HG03432 (cell line): ENCODE measurements at regions not wholly inside any gene's neighbourhood (a gene's known extent, or its start where the extent isn't known, plus 50 kb on each side); places are given as distances from the start of the nearest gene placed in this dataset.
"Not testable (repeated sequence)": the region's sequence is repeated elsewhere in the genome, so short reads cannot be mapped to it uniquely, and the experiment has no call there.

Experiments used
- ATAC-seq: cut with Tn5 transposase; IDR thresholded peaks from one replicate; pipeline ENCODE4 v1.9.1; 2021; ENCODE audit warnings: mild to moderate bottlenecking, moderate library complexity; ENCODE audit not compliant: unreplicated experiment

DNA sequence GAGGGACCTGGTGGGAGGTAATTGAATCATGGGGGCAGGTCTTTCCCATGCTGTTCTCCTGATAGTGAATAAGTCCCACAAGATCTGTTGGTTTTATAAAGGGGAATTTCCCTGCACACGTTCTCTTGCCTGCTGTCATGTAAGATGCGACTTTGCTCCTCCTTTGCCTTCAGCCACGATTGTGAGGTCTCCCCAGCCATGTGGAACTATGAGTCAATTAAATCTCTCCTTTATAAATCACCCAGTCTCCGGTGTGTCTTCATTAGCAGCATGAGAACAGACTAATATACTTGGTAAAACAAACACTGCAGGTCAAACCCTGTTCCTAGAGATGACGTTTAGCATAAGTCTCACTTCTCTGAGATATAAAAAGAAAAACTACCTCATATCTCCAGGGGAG is 148.3 kb downstream of the MATN1 start:
- ATAC-seq = no peak

DNA sequence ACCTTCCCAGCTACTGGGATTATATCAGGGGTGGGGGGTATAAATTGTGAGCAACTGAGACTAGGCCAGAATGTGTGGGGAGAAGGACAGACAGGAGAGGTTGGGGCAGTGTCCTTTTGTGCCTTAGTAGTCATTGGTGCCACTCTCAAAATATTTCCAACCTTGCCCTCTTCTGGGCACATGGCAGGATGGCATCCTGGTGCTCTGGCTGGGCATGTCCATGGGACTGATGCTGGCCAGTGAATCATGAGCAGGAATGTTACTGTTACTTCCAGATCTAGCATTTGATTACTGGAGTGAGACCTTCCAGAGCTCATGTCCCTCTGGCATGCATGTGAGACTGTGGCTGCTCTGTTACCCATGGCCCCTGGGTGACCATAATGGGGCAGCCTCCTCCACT is 151.2 kb downstream of the MATN1 start:
- no peak for ATAC-seq

DNA sequence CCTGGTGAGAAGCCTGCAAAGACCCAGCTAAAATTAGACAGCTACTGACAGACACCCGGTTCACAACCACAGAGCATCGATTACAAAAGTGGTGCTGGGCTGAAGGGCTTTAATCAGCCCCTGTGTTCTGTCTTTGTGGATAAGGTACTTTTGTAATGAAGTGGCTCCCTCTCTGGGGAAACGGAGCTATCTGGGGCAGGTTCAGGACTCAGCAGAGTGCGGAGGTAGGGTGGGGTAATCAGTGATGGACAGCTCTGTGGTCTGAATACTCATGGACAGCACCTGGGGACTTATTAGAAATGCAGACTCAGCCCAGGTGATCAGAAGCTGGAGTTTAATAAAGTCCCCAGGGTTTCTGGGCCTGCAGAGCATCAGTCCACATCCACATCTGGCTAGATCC is 152.0 kb downstream of the MATN1 start:
- ATAC-seq = no peak

DNA sequence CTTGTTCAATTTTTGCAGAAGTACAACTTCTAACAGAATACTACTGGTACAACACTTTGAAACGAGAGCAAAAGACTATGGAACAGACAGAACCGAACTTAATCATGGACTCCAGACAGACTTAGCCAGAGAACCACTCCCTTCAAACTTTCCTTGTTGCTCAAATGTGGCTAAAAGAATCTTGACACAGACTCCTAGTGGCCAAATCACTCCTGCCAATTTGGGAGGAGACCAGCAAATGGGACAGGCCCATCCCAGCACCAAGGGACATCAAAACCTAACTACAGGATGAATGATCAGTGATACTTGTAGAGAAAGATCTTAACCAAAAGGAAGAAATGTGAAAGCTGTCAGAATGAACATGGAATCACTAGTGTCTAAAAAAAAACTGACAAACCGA is 154.0 kb downstream of the MATN1 start:
- no peak for ATAC-seq

DNA sequence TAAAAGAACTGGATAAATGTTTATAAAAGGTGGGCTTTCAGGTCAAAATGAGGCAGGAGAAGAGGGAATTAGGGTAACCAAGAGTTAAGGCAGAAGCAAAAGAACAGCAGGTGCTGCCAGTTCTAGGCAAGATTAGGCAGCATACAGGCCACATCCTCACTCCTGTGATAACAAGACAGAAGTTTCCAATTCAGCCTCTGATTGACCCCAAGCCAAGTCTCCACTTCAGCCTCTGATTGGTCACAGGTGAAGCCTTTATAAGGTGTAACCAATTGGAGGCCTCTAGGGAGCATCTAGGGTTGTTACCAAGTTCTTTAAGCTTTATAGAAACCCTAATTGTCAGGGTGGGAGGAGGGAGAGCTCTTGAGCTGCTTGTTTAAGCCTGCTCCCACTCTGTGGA is 160.8 kb downstream of the MATN1 start:
- no peak for ATAC-seq

DNA sequence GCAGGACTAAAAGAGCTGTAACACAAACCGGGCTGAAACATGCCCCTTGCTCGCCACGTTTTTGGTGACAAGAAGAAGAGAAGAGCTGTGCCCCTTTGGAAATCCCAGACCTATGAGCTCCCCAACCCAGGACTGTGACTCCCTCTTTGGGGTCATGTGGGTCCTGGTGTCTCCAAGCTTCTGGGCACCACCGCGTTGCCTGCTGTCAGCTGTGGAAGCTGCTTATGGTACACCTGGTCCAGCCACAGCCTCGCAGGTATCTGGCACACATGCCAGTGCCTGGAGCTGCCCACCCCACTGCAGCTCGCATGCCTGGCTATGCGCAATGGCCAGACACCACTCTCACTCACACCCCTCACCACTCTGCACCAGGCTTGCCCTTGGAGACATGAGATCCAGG is 171.8 kb downstream of the MATN1 start:
- ATAC-seq = no peak

DNA sequence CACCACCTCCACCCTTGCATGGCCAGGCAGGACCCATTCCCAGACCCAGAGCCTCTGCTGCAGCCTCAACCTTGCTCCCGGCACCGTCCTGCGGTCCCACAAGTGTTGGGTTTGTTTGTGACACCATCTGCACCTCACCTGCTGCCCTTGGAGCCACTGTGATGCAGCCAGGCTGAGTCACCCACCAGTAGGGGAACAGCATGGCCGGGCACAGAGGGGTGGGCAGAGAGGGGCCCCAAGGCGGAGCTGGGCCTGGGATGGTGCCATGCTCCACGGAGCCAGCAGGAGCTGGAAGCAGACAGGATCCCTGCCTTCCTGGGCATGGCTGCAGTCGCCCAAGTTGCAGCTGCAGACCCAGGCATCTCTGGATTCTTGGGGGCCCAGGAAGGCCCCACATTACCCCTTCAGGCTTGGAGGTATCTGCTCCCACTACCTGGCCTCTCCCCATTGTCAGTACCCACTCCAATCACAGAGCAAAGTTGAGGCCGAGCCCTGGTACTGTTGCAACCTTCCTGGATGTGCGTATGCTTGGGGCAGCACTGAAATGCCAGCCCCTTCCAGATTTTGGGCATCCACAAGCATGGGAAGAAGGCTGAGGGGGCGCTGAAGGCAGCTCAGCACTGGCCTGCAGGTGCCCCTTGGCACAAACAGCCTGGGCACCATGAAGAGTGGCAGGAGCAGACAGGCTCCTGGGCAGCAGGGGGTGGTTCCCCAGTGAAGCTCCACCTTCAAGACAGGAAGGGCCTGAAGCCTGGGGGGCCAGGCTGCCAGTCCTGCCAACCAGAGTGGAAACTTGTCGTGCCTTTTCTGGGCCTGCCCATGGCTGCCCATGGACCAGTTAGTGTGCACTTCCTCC is 172.8 kb downstream of the MATN1 start:
- ATAC-seq = no peak

DNA sequence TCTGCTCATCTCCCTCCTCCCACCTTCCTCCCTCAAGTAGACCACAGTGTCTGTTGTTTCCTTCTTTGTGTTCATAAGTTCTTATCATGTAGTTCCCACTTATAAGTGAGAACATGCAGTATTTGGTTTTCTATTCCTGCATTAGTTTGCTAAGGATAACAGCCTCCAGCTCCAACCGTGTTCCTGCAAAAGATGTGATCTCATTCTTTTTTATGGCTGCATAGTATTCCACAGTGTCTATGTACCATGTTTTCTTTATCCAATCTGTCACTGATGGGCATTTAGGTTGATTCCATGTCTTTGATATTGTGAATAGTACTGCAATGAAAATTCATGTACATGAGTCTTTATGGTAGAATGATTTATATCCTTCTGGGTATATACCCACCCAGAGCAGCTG is 173.5 kb downstream of the MATN1 start:
- ATAC-seq = not testable (repeated sequence)

DNA sequence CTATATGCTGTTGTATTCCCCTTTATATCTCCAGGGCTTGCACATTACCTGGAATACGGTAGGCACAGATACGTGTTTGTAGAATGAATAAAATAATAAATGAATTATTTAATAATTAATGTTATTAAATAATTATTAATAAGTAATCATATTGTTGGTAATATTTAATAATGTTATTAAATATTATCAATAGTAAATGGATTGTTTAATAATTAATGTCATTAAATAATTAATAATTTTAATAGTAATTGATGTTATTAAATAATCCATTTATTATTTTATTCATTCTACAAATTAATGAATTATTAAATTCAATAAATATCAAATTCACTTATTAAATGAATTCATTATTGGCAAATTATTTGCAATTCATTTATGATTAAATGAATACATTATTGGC is 175.1 kb downstream of the MATN1 start:
- ATAC-seq = no peak

DNA sequence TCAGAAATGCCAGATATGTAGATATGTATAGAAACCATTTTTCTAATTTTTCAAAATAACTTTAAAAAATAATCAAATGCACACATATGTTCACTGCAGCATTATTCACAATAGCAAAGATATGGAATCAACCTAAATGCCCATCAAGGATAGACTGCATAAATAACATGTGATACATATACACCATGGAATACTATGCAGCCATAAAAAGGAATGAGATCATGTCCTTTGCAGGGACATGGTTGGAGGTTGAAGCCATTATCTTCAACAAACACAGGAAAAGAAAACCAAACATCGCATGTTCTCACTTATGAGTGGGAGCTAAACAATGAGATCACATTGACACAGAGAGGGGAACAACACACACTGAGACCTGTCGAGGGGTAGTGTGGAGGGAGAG is 176.1 kb downstream of the MATN1 start:
- ATAC-seq = not testable (repeated sequence)

DNA sequence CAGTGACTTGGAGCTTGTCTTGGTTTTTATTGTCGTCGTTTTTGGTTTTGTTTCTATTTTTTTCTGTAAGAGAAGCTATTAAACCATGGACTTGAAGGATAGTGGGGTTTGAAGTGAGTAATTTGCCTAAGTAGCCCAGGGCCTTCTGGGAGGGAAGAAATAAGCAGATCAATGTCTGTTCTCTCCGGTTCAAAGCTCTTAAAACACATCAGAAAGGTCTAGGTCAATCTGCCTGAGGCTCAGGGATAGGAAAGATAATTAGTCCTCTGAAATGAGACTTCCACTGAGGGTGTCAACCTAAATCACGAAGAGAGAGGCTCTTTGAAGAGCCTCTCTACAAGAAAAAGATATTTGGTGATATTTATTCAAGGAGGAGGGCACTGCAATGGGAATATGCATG is 178.0 kb downstream of the MATN1 start:
- ATAC-seq = no peak

DNA sequence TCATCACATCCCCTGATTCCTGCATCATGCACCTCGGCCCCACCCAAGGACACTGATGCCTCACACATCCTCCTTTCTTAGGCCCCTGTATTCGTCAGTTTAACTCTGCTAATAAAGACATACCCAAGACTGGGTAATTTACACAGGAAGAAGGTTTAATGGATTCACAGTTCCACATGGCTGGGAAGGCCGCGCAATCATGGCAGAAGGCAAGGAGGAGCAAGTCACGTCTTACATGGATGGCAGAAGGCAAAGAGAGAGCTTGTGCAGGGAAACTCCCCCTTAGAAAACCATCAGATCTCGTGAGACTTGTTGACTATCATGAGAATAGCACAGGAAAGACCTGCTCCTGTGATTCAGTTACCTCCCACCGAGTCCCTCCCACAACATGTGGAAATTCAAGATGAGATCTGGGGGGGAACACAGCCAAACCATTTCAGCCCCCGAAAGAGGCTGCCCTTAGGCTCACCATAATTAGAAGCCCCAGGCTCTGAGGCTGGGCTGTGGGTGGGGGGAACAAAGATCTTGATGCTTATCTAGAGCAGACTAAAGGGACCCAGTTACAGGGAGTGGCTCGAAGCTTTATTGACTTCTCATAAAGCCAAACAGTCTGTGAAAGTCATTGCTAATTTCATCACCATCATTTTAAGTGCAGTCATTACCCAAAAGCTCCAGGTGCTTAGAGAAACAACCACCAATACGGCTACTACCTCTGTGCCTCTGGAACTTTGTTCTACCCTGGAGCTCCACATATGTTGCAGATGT is 181.5 kb downstream of the MATN1 start:
- no peak for ATAC-seq

DNA sequence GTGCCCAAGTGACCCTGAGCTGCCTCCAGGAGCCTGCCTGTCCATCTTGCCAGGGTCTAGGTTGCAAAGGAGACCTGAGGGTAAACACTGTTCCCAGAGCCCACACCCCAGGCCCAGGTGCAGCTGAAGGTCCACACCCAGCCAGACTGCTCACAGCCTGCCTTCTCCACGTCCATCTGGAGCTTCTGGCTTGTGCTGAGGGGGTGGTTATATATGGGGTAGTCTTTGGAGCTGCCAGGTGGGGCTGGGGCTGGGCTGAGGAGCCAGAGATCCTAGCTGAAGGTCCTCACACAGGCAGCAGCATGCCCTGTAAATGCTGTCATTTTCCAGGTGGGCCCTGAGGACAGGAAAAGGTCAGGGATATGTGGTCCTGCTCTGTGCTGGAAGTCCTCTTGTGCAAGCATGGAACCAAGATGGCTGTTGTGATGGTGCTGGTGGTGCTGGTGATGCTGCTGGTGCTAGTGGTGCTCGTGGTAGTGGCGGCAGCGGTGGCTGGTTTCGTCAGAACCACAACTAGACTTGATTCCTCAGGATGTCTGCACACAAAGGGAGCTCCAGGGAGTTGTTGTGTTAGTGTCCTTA is 182.7 kb downstream of the MATN1 start:
- no peak for ATAC-seq

DNA sequence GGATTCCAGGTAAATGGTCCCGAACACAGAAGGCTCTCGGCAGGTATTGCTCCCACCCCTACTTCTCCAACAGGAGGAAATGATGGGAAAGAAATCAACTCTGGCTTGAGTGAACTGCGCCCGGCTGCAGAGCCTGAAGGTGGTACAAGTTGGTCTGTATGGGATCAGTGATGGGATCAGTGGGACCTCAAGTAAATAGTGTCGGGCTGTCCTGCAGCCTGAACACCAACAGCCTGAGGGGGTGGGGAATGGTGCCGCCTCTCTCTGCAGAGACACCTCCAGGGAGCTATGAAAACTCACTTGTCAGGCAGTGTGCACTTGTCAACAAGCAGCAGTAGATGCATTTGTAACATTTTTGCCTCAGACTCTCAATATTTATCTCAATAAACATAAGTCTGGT is 183.5 kb downstream of the MATN1 start:
- ATAC-seq = no peak

DNA sequence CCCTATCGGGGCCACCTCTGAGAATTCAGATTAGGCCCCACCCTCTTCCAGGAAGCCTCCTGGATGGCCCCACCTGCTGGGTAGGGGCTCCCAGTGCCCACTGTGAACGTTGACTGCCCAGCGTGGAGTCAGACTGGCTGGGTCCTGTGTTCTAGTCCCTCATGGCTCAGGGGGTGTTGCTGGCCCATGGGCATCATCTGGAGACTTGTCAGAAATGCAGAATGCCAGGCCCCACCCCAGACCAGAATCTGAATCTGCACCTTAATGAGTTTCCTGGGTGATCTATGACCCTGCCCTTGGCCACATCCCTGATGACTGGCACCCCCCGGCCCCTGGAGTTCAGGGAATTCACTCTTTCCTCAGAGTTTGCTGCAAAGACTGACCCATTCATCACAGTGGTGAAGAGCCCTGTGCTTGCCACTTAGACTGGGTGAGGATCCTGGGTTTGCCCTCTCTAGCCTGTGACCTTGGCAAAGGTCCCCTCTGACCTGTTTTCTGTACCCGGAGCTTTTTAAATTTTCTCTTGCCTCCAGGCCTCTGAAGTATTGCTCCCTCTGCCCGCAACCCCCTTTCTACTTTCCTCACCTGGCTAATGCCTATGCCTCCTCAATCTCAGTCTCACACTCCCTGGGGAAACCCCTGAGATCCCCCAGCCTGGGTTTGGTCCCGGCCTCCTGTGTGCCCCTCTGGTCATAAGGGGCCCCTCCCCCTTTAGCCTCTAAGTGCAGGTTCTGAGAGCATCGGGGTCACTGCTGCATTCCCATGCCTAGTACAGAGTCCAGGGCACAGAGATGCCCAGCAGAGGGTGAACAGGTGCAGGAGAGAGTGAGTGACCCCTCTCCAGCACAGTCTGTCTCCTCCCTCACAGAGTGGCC is 184.2 kb downstream of the MATN1 start:
- no peak for ATAC-seq

DNA sequence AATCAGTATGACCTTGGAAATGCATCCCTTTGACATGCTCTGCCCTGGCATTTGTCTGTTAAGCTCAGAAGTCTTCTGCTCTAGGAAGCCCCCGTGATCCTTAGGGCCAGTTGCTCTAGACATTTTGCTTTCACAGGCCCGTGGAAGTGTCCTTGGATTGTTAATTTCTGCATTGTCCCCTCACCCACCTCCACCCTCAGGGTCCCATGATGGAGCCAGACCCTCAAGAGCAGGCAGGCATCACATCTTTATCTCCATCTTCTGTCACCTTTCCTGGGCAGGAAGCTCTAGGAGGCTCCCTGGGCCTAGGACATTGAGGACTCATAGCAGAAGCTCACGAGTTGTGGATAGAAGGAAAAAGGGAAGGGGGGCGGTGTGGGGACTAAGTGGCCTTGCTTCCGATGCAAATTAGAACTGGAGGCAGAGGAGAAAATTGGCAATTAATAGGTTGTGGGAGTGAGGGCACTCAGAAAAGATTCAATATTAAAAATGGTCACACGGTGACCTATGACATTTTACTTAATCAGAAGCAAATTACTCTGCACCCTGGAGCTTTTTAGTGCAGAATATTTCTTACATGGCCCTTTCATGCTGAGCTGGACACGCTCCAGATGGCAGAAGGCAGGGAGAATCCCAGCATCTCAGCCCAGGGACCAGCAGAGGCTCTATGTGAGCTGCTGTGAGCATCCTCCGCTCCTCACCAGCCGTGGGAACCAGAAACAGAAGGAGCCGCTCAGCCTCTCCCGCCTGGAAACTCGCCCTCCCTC is 185.0 kb downstream of the MATN1 start:
- ATAC-seq = no peak

DNA sequence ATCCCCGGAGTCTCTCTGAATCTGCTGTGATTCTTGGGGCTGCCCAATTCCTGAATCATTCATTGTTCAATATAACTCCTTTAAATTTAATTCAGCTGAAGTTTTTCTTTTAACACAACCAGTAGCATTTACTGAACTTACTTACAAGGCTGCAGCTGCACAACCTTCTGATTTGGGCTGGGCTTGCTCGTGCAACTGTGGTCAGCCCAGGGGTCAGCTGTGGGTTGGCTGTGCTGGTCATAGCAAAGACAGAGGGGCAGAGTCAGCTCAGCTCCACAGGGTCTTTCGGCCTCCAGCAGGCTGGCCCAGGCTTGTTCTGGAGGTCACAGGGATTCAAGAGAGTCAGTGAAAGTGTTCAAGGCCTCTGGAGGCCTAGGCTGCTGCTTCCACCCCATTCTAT is 186.1 kb downstream of the MATN1 start:
- no peak for ATAC-seq

DNA sequence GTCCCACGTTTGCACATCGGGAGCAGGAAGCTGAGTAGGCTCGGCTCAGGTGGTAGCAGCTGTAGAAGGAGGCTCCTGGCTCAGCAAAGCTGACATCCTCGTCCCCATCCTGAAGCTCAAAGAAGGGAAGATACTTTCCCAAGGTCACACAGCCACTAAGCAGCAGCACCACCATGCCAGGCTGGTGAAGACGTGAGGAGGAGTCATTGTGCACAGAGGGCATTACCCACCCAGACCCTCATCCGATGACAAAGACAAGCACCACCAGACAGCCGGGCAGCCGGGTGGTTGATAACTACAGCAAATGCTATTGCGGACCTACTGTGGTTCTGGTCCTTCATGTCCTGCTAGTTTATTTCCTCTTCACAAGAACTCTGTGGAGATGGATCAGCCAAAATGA is 186.9 kb downstream of the MATN1 start:
- no peak for ATAC-seq

DNA sequence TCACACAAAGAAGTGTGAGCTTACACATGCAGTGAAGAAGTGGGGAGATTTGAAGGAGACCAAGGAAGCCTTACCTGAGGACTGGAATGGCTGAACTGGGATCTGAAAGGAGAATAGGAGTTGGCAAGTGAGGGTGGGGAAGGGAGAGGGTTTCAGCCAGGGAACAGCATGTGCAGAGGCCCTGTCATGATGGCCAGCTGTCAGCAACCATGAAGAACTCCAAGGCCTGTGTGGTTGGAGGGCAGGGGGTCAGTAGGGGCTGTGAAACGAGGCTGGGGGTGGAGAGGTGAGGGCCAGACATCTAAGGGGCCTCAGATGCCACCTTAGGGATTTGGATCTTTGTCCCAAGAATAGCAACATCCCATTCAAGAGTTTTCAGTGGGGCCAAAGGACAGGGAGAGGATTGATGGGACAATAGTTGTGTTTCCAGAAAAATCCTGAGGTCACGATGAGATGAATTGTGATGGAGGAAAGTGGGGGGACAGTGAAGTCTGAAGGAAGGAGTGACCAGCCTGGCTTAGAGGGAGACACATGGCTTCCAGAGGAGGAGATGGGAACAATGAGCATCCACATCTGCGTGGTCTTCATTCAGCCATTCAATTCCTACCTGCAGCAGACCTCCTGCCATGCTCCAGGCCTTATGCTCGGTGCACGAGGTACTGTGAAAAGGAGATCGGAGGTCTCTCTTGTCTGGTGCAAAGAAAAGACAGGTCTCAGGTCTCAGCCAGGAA is 187.6 kb downstream of the MATN1 start:
- no peak for ATAC-seq

DNA sequence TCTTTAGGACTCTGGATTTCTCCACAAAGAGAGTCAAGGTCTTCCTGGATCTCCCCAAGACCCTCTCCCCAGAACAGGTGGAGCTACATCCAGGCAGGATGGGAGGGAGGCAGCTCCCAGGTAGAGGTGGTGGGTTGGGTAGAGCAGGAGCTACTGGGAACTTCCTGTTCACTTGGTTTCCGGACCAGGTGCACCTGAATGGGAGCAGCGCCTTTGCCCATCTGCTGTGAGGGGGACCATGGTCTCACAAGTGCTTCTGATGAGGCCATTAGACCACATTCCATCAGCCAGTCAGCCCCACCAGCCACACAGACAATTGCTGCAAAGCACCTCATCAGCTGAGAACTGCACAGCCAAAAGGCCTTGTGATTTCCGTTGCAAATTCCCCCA is 188.8 kb downstream of the MATN1 start:
- no peak for ATAC-seq
